Transverse colon (tissue), 4 donors: ENCODE measurements at regions not wholly inside any gene's neighbourhood (a gene's known extent, or its start where the extent isn't known, plus 50 kb on each side); places are given as distances from the start of the nearest gene placed in this dataset.

Source experiments
- CTCF ChIP-seq, 5 experiments: fragments of 200-600 bp in 3 of 5; fragments of 450-650 bp in 2 of 5; sonication (generic) in 3 of 5; IDR thresholded peaks; 1 replicate in 2 of 5; 2 replicates in 3 of 5; pipeline ENCODE4 v1.5.1; 2016 to 2017; ENCODE audit warnings: antibody characterized with exemption in 5 of 5, inconsistent platforms in 3 of 5, mild to moderate bottlenecking in 2 of 5, moderate library complexity in 1 of 5
- POLR2AphosphoS5 ChIP-seq, 3 donors: sonication (generic); formaldehyde crosslinking; IDR thresholded peaks; one replicate each; pipeline ENCODE4 v1.6.1; 2016; ENCODE audit warnings: antibody characterized with exemption in 3 of 3

GRCh38 chr6:114595186-114595585, 252.4 kb upstream of the HS3ST5 start:
- TF ChIP-seq CTCF (IDR thresholded peaks at IDR 0.05) (no peak), POLR2AphosphoS5 (IDR thresholded peaks at IDR 0.05) (no peak)
